CD4-positive, alpha-beta memory T cell (primary cell): ENCODE measurements at regions not wholly inside any gene's neighbourhood (a gene's known extent, or its start where the extent isn't known, plus 50 kb on each side); places are given as distances from the start of the nearest gene placed in this dataset.
"Not testable (repeated sequence)": the region's sequence is repeated elsewhere in the genome, so short reads cannot be mapped to it uniquely, and the experiment has no call there.

Source experiments
- CTCF ChIA-PET: fragments of 350-600 bp; sonication (Branson Sonifier 250); formaldehyde crosslinking; loops from one replicate; lab custom pipeline; 2021; ENCODE audit warnings: inconsistent platforms; ENCODE audit not compliant: partially characterized antibody; lab: Charles Lee
- POLR2A ChIA-PET: fragments of 350-600 bp; sonication (Branson Sonifier 250); formaldehyde crosslinking; loops from one replicate; lab custom pipeline; 2021; ENCODE audit not compliant: partially characterized antibody; lab: Charles Lee
- DNase-seq, 5 donors: peaks; one replicate each; pipeline versions ENCODE4 v3.0.0 to v3.0.0-alpha.2; 2020 to 2022; ENCODE audit warnings: mixed read lengths in 1 of 5
- H3K27ac ChIP-seq: one replicate; pipeline ENCODE4 v1.7.0; 2013; ENCODE audit warnings: low read depth, low read length
- H3K27me3 ChIP-seq: 2 replicates; pipeline ENCODE4 v1.7.0; 2013; ENCODE audit warnings: mild to moderate bottlenecking, low read length, moderate library complexity; ENCODE audit not compliant: insufficient read depth
- H3K36me3 ChIP-seq: 2 replicates; pipeline ENCODE4 v1.7.0; 2013; ENCODE audit warnings: mild to moderate bottlenecking, low read length, moderate library complexity; ENCODE audit not compliant: insufficient read depth
- H3K4me1 ChIP-seq: 2 replicates; pipeline ENCODE4 v1.7.0; 2013; ENCODE audit warnings: mild to moderate bottlenecking, low read length, moderate library complexity; ENCODE audit not compliant: insufficient read depth
- H3K4me3 ChIP-seq, 2 donors: one replicate each; pipeline ENCODE4 v1.7.0; 2013; ENCODE audit warnings: low read length in 2 of 2, mild to moderate bottlenecking in 1 of 2
- H3K9me3 ChIP-seq, 2 donors: one replicate each; pipeline ENCODE4 v1.7.0; 2013; ENCODE audit warnings: low read length in 2 of 2, control low read depth in 1 of 2; ENCODE audit not compliant: control insufficient read depth in 1 of 2
- H3K27ac Mint-ChIP-seq, 7 donors: one replicate each; pipeline ENCODE4 v1.8.0; 2020 to 2021; ENCODE audit warnings: mixed read lengths in 7 of 7, mild to moderate bottlenecking in 6 of 7, inconsistent platforms in 3 of 7, moderate library complexity in 3 of 7
- H3K27me3 Mint-ChIP-seq, 2 donors: one replicate each; pipeline ENCODE4 v1.8.0; 2020 to 2021; ENCODE audit warnings: mixed read lengths in 2 of 2
- H3K36me3 Mint-ChIP-seq, 2 donors: one replicate each; pipeline ENCODE4 v1.8.0; 2020 to 2021; ENCODE audit warnings: mixed read lengths in 2 of 2, inconsistent platforms in 1 of 2, mild to moderate bottlenecking in 1 of 2
- H3K4me1 Mint-ChIP-seq, 4 donors: one replicate each; pipeline ENCODE4 v1.8.0; 2020 to 2021; ENCODE audit warnings: mixed read lengths in 4 of 4, mild to moderate bottlenecking in 1 of 4
- H3K4me3 Mint-ChIP-seq, 8 donors: one replicate each; pipeline ENCODE4 v1.8.0; 2020 to 2021; ENCODE audit warnings: mixed read lengths in 8 of 8, mild to moderate bottlenecking in 7 of 8, moderate library complexity in 6 of 8, inconsistent platforms in 3 of 8
- H3K9me3 Mint-ChIP-seq, 8 donors: one replicate each; pipeline ENCODE4 v1.8.0; 2020 to 2021; ENCODE audit warnings: mixed read lengths in 8 of 8, mild to moderate bottlenecking in 5 of 8, inconsistent platforms in 3 of 8, moderate library complexity in 1 of 8
- intact Hi-C: fragments of 100-400 bp; cut with micrococcal nuclease; formaldehyde crosslinking; loops from one replicate; pipeline ENCODE4 v1.15.1; 2023

- Mint-ChIP-seq H3K9me3 (peaks cover 2 to 54% (median 41%) of the 10 kb centered on the region in 8 donors), H3K4me1 (peaks cover 0 to 3% (median under 1%) of the 10 kb centered on the region in 4 donors)
These were observed 1529.3 kb upstream of the TPTE start for GRCh38 chr21:8991968-8992621.

GRCh38 chr21:8992731-8993174 is 1528.6 kb upstream of the TPTE start:
- no peak overlapping the region for H3K27ac ChIP-seq
- intact Hi-C loops, result no loop called here
- peaks cover 0 to 6% of the 10 kb centered on the region in 2 donors for H3K36me3 Mint-ChIP-seq
- DNase-seq, result no peak
- no peak overlapping the region for H3K4me3 Mint-ChIP-seq
- H3K27me3 Mint-ChIP-seq, result peaks cover 48 to 55% of the 10 kb centered on the region in 2 donors
- ChIA-PET POLR2A (no interaction called here), CTCF (no interaction called here)
- H3K36me3 ChIP-seq, result no peaks in the 10 kb centered on the region
- peaks cover 2 to 54% (median 41%) of the 10 kb centered on the region in 8 donors for H3K9me3 Mint-ChIP-seq
- H3K4me1 ChIP-seq, result no peaks in the 10 kb centered on the region
- no peaks in the 10 kb centered on the region for H3K27me3 ChIP-seq
- no peak overlapping the region for H3K4me3 ChIP-seq
- H3K9me3 ChIP-seq, result no peaks in the 10 kb centered on the region
- no peak overlapping the region for H3K27ac Mint-ChIP-seq
- H3K4me1 Mint-ChIP-seq, result peaks cover 0 to 3% (median under 1%) of the 10 kb centered on the region in 4 donors

More at GRCh38 chr21:8991968-8992621, 1529.3 kb upstream of the TPTE start:
- peaks cover 0 to 6% of the 10 kb centered on the region in 2 donors for H3K36me3 Mint-ChIP-seq
- no peaks in the 10 kb centered on the region for H3K4me1 ChIP-seq
- no peaks in the 10 kb centered on the region for H3K36me3 ChIP-seq
- H3K4me3 Mint-ChIP-seq, result no peak overlapping the region
- intact Hi-C loops, result no loop called here
- ChIA-PET POLR2A (no interaction called here), CTCF (no interaction called here)
- no peak overlapping the region for H3K27ac ChIP-seq
- H3K27ac Mint-ChIP-seq, result no peak overlapping the region
- no peak overlapping the region for H3K4me3 ChIP-seq
- H3K27me3 ChIP-seq, result no peaks in the 10 kb centered on the region
- no peaks in the 10 kb centered on the region for H3K9me3 ChIP-seq
- no peak for DNase-seq
- H3K27me3 Mint-ChIP-seq, result peaks cover 48 to 55% of the 10 kb centered on the region in 2 donors

- intact Hi-C loops, result no loop called here
- peaks cover 0 to 6% of the 10 kb centered on the region in 2 donors for H3K36me3 Mint-ChIP-seq
- Histone ChIP-seq H3K4me1 (no peaks in the 10 kb centered on the region), H3K9me3 (no peaks in the 10 kb centered on the region), H3K27ac (no peak overlapping the region), H3K36me3 (no peaks in the 10 kb centered on the region), H3K27me3 (no peaks in the 10 kb centered on the region), H3K4me3 (no peak overlapping the region)
- H3K4me3 Mint-ChIP-seq, result no peak overlapping the region
- peaks cover 0 to 3% (median under 1%) of the 10 kb centered on the region in 4 donors for H3K4me1 Mint-ChIP-seq
- H3K9me3 Mint-ChIP-seq, result peaks cover 2 to 54% (median 41%) of the 10 kb centered on the region in 8 donors
- peaks cover 48 to 55% of the 10 kb centered on the region in 2 donors for H3K27me3 Mint-ChIP-seq
- ChIA-PET POLR2A (no interaction called here), CTCF (no interaction called here)
- DNase-seq, result no peak
- H3K27ac Mint-ChIP-seq, result no peak overlapping the region
These were observed 1528.0 kb upstream of the TPTE start for GRCh38 chr21:8993284-8993942.

GRCh38 chr21:8993943-8994639 is 1527.3 kb upstream of the TPTE start:
- H3K27ac ChIP-seq, result no peak overlapping the region
- no peaks in the 10 kb centered on the region for H3K9me3 ChIP-seq
- POLR2A ChIA-PET, result no interaction called here
- peaks cover 2 to 48% (median 37%) of the 10 kb centered on the region in 8 donors for H3K9me3 Mint-ChIP-seq
- H3K27ac Mint-ChIP-seq, result no peak overlapping the region
- H3K4me1 ChIP-seq, result no peaks in the 10 kb centered on the region
- no peaks in the 10 kb centered on the region for H3K36me3 ChIP-seq
- H3K36me3 Mint-ChIP-seq, result peaks cover 0 to 6% of the 10 kb centered on the region in 2 donors
- H3K27me3 ChIP-seq, result no peaks in the 10 kb centered on the region
- H3K4me3 ChIP-seq, result no peak overlapping the region
- no peak overlapping the region for H3K4me3 Mint-ChIP-seq
- CTCF ChIA-PET, result no interaction called here
- intact Hi-C loops, result no loop called here
- H3K4me1 Mint-ChIP-seq, result peaks cover 0 to 3% (median under 1%) of the 10 kb centered on the region in 4 donors
- peaks cover 45 to 51% of the 10 kb centered on the region in 2 donors for H3K27me3 Mint-ChIP-seq
- DNase-seq, result no peak

- no peak overlapping the region for H3K27ac Mint-ChIP-seq
These were observed 1526.5 kb upstream of the TPTE start for GRCh38 chr21:8994640-8995511.

GRCh38 chr21:8996487-8996968 is 1524.9 kb upstream of the TPTE start:
- peaks cover 0 to 42% (median 28%) of the 10 kb centered on the region in 8 donors for H3K9me3 Mint-ChIP-seq
- CTCF ChIA-PET, H3K36me3 Mint-ChIP-seq: not testable (repeated sequence)

More at GRCh38 chr21:8994640-8995511, 1526.5 kb upstream of the TPTE start:
- Mint-ChIP-seq H3K36me3 (peaks cover 0 to 6% of the 10 kb centered on the region in 2 donors), H3K9me3 (peaks cover 2 to 45% (median 35%) of the 10 kb centered on the region in 8 donors), H3K4me3 (no peak overlapping the region), H3K27me3 (peaks cover 45 to 48% of the 10 kb centered on the region in 2 donors), H3K4me1 (peaks cover 0 to 3% (median 0%) of the 10 kb centered on the region in 4 donors)
- DNase-seq, result no peak
- Histone ChIP-seq H3K27ac (no peak overlapping the region), H3K36me3 (no peaks in the 10 kb centered on the region), H3K9me3 (no peaks in the 10 kb centered on the region), H3K4me1 (no peaks in the 10 kb centered on the region), H3K4me3 (no peak overlapping the region), H3K27me3 (no peaks in the 10 kb centered on the region)
- CTCF ChIA-PET, result no interaction called here
- intact Hi-C loops, result no loop called here
- POLR2A ChIA-PET, result no interaction called here

More at GRCh38 chr21:8996487-8996968, 1524.9 kb upstream of the TPTE start:
- H3K4me1 Mint-ChIP-seq, POLR2A ChIA-PET, H3K4me3 Mint-ChIP-seq, H3K36me3 ChIP-seq, H3K9me3 ChIP-seq, intact Hi-C loops, H3K4me1 ChIP-seq, DNase-seq, H3K27ac ChIP-seq, H3K4me3 ChIP-seq, H3K27me3 ChIP-seq, H3K27ac Mint-ChIP-seq: not testable (repeated sequence)
- H3K27me3 Mint-ChIP-seq, result peaks cover 30 to 41% of the 10 kb centered on the region in 2 donors
